ENCODE measurements at regions not wholly inside any gene's neighbourhood (a gene's known extent, or its start where the extent isn't known, plus 50 kb on each side); places are given as distances from the start of the nearest gene placed in this dataset.

DNA sequence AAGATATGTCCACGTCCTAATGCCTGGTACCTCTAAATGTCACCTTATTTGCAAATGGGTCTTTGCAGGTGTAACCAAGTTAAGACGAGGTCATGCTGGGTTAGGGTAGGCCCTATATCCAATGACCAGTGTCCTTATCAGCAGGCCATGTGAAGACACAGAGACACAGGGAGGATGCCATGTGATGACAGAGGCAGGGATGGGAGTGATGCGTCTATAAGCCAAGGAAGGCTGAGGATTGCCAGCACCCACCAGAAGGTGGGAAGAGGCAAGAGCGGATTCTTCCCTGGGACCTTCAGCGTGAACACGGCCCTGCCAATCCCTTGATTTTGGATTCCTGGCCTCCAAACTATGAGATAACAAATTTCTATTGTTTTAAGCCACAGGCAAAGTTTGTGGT lies 123.4 kb upstream of the CXCL14 start:
- no peak for DNase-seq (ENCODE audit: low spot score)

DNA sequence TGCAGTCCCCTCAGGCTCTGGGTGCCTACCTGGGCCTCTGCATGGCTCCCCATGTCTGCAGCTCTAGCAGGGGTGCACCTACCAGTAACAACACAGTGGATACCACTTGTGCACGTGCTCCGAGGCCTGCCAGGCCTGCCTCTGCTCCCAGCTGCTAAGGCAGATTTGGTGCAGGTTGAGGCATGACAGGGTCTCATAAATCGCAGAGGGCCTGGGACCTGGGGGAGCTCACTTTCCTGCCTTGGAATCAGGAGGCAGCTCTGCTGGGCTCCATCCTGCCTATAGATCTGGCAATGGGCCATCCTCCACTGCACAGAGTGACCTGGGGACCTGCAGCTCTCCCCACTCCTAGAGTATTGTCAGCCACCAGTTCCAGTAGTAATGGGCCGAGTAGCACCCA lies 121.9 kb upstream of the CXCL14 start:
- no peak for DNase-seq (ENCODE audit: low spot score)

DNA sequence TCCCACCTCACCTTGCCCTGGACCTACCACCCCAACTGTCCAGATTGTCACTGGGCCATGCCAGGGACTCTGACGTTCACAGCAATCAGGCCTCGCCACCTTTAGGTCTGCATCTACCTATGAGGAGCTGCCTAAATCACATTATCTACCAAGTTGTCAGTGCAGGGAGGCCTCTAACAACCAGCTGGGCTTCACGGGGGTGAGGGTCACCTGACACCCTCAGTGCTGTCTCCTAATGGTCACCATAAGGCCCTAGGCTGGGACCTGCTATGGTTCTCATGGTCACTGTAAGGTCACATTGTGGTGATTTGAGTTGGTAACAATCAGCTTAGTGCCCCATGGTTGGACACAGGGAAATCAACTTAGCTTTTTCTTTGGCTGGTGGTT lies 119.2 kb upstream of the CXCL14 start:
- DNase-seq (ENCODE audit: low spot score) = no peak

GRCh38 chr5:135697251-135697958 lies 118.6 kb upstream of the CXCL14 start:
- no peak for DNase-seq (ENCODE audit: low spot score)

GRCh38 chr5:135696317-135696716 lies 117.5 kb upstream of the CXCL14 start:
- no peak for DNase-seq (ENCODE audit: low spot score)

- no peak for DNase-seq (ENCODE audit: low spot score)
Observed at GRCh38 chr5:135695656-135696313, 117.0 kb upstream of the CXCL14 start.

GRCh38 chr5:135694906-135695305 lies 116.1 kb upstream of the CXCL14 start:
- DNase-seq (ENCODE audit: low spot score) = no peak

DNA sequence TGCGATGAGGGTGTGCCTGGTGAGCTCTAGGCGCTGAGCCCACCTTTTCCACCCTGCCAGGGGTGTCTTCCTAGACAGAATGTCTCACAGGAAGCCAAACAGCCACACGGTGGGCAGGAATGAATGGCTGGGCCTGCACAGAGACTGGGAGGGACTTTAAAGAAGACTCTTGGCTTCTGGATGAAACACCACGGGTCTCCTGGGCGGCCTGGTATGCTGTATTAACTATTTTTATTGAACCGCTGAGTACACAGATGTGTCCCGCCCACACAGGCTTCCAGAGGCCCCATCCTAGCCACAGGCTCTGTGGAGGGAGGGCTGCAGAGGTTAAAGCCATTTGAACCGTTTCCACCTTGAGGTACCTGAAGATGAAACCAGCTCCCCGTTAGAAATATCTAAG lies 115.2 kb upstream of the CXCL14 start:
- DNase-seq (ENCODE audit: low spot score) = no peak

- no peak for DNase-seq (ENCODE audit: low spot score)
Observed at GRCh38 chr5:135693371-135693955, 114.7 kb upstream of the CXCL14 start.

DNA sequence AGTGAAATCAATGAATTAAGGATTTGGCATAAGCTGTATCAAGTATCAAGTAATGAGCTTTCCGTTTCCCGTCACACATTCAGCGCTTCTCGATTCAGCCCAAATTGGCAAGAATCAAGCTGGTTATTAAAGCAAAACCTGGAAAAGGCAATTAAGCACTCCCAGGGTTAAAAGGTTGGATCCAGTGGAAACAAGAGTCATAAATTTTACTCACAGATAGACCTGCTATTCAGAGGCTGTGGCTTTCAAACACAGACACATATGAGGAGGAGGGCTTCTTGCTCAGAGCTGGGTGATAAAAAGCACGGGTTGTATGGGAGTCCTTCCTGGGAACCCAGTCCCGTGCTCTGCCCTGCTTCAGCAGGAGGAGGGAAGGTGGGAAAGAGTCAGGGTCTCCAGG lies 112.3 kb upstream of the CXCL14 start:
- no peak for DNase-seq (ENCODE audit: low spot score)

GRCh38 chr5:135690466-135690865 lies 111.7 kb upstream of the CXCL14 start:
- no peak for DNase-seq (ENCODE audit: low spot score)

DNA sequence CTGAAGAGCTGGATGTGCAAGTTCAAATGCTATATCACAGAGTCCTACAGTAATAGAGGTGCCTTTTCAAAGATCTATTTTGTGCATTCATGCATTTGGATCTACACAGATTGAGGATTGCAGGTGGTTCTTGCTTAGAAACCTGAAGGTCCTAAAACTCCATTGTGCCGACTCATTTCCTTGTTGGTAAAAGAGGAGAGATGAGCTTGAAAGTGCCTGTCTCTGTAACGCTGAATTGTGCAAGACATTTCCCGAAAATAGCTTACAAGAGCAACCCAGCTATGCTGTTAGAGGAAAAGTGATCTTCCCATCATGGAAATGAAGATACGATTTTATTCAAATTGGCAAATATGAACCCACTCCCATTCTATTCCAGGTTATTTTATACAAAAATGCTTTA lies 110.7 kb upstream of the CXCL14 start:
- DNase-seq (ENCODE audit: low spot score) = no peak

- DNase-seq (ENCODE audit: low spot score) = no peak
Observed at GRCh38 chr5:135688385-135688784, 109.6 kb upstream of the CXCL14 start.

- DNase-seq (ENCODE audit: low spot score) = no peak
Observed at GRCh38 chr5:135683189-135683588, 104.4 kb upstream of the CXCL14 start.

DNA sequence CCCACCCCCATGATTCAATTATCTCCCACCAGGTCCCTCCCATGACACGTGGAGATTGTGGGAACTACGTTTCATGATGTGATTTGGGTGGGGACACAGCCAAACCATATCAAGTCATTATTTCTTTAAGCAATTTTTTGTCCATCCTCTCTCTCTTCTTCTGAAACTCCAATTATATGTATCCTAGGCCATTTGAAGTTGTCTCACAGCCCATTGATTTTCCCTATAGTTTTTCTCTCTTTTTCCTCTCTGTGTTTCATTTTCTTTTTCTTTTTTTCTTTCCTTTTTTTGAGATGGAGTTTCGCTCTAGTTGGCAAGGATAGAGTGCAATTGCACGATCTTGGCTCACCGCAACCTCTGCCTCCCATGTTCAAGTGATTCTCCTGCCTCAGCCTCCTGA lies 101.9 kb upstream of the CXCL14 start:
- DNase-seq (ENCODE audit: low spot score) = no peak

- DNase-seq (ENCODE audit: low spot score) = no peak
Observed at GRCh38 chr5:135678640-135679268, 100.0 kb upstream of the CXCL14 start.

DNA sequence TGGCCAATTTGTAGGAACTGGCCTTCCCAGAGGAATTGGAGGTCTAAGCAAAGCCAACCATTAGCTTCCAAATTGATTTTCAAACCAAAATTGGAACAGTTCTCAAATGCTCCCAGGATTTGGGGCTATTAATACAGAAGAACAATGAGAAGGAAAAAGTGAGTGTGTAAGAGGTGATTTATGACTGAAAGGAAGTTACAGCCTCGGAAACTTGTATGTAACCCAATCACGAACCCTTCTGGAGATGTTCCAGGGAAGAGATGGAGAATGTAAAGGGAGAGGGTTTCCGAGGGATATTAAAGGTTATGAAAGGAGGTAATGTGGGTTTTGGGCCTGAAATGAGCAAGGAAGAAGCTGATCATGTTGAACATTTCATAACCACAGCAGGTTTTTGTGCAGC lies 93.2 kb upstream of the CXCL14 start:
- DNase-seq (ENCODE audit: low spot score) = no peak

DNA sequence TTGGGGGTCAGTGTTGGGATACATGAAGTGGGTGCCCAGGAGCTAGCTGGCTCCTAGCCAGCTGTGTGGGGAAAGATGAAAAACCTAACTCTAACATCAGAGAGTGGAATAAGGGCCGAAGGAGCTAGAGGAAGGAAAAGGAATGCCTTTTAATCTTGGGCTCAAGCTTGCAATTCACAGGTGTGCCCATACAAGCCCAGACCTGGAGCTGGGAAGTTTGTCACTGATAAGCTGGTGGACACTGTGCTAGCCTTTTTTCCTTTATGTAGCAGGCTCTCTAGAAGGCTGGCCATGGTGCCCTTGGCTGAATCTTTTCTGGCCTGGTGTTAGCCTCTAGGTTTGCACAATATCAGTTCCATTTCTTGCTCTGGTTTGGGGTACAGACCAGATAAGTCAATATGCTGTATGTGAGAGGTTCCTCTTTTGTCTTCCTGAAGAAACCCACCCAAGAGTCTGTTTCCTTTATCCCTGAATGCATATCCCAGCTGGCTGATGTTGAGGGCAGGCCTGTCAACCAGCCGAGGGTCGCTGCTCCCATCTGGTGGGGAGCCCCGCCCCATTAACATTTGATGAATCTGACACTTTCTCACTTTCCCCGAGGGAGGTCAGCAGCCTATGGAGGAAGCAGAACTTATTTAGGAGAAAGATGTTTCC lies 92.4 kb upstream of the CXCL14 start:
- no peak for DNase-seq (ENCODE audit: low spot score)

- no peak for DNase-seq (ENCODE audit: low spot score)
Observed at GRCh38 chr5:135670588-135670987, 91.8 kb upstream of the CXCL14 start.

- no peak for DNase-seq (ENCODE audit: low spot score)
Observed at GRCh38 chr5:135669416-135669815, 90.6 kb upstream of the CXCL14 start.

- DNase-seq (ENCODE audit: low spot score) = no peak
Observed at GRCh38 chr5:135667673-135668072, 88.9 kb upstream of the CXCL14 start.

- DNase-seq (ENCODE audit: low spot score) = no peak
Observed at GRCh38 chr5:135667204-135667603, 88.4 kb upstream of the CXCL14 start.

GRCh38 chr5:135662683-135663082 lies 83.9 kb upstream of the CXCL14 start:
- no peak for DNase-seq (ENCODE audit: low spot score)
